Stomach (tissue), 4 donors: ENCODE measurements at regions not wholly inside any gene's neighbourhood (a gene's known extent, or its start where the extent isn't known, plus 50 kb on each side); places are given as distances from the start of the nearest gene placed in this dataset.

ENCODE experiments used
- CTCF ChIP-seq, 7 experiments: fragments of 450-650 bp in 4 of 7; fragments of 200-600 bp in 3 of 7; sonication (generic) in 3 of 7; IDR thresholded peaks; one replicate each; pipeline ENCODE4 v1.5.1; 2016 to 2019; ENCODE audit warnings: antibody characterized with exemption in 7 of 7, control low read depth in 2 of 7, mild to moderate bottlenecking in 1 of 7
- POLR2A ChIP-seq, 4 donors: fragments of 450-650 bp; IDR thresholded peaks; one replicate each; pipeline ENCODE4 v1.6.1; 2016; ENCODE audit warnings: antibody characterized with exemption in 4 of 4, control low read depth in 2 of 4, mild to moderate bottlenecking in 1 of 4, moderate library complexity in 1 of 4
- POLR2AphosphoS5 ChIP-seq, 3 donors: sonication (generic); formaldehyde crosslinking; IDR thresholded peaks; one replicate each; pipeline ENCODE4 v1.6.1; 2016; ENCODE audit warnings: antibody characterized with exemption in 3 of 3

DNA sequence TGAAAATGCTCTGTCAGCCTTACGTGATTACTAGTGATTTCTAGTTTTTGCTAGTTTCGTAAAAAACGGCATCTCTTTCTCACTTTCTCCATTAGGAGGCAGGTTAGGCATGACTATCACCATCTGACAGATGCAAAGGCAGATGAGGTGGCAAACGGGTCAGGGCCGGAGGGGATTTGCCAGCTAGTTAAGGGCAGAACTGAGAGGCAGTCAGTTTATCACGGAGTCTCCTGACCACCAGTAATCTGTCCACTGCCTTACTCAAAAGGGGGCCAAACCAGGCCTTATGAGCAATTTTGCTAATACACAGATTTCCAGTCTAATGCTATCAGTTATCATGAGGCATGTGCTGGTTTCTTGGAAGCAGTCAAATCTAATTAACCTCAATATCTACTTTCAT, 159.3 kb downstream of the TSEN15 start:
- TF ChIP-seq CTCF (IDR thresholded peaks at IDR 0.05) (no peak), POLR2A (IDR thresholded peaks at IDR 0.05) (no peak), POLR2AphosphoS5 (IDR thresholded peaks at IDR 0.05) (no peak)
